GM23338 (cell line): ENCODE measurements at regions not wholly inside any gene's neighbourhood (a gene's known extent, or its start where the extent isn't known, plus 50 kb on each side); places are given as distances from the start of the nearest gene placed in this dataset.

ENCODE experiments used
- ATAC-seq: fragments of 200-7000 bp; cut with Tn5 transposase; 3 replicates; pipeline ENCODE4 v1.9.1; 2020
- DNase-seq: peaks from one replicate; pipeline ENCODE4 v3.0.0-alpha.2; 2015; ENCODE audit warnings: low spot score
- H2AFZ ChIP-seq: fragments of 200-600 bp; sonication (generic); 2 replicates; pipeline ENCODE4 v1.8.0; 2016; ENCODE audit warnings: antibody characterized with exemption, mild to moderate bottlenecking, moderate library complexity
- H3F3A ChIP-seq: fragments of 200-600 bp; sonication (generic); replicated peaks from 2 replicates; pipeline ENCODE4 v1.8.0; 2017; ENCODE audit warnings: antibody characterized with exemption, mixed run types, low read depth
- H3K27ac ChIP-seq: fragments of 200-600 bp; sonication (generic); 2 replicates; pipeline ENCODE4 v1.6.1; 2016; ENCODE audit warnings: low read depth
- H3K27me3 ChIP-seq: fragments of 200-600 bp; sonication (generic); 2 replicates; pipeline ENCODE4 v1.8.0; 2016; ENCODE audit warnings: mild to moderate bottlenecking, mixed run types, moderate library complexity; ENCODE audit not compliant: insufficient read depth
- H3K36me3 ChIP-seq: fragments of 200-600 bp; sonication (generic); 2 replicates; pipeline ENCODE4 v1.8.0; 2016; ENCODE audit warnings: mild to moderate bottlenecking; ENCODE audit not compliant: insufficient read depth
- H3K4me1 ChIP-seq: fragments of 200-600 bp; sonication (generic); 2 replicates; pipeline ENCODE4 v1.8.0; 2016; ENCODE audit warnings: mild to moderate bottlenecking, moderate library complexity; ENCODE audit not compliant: insufficient read depth
- H3K4me2 ChIP-seq: fragments of 200-600 bp; sonication (generic); 2 replicates; pipeline ENCODE4 v1.7.1; 2017; ENCODE audit warnings: mixed run types
- H3K4me3 ChIP-seq: fragments of 200-600 bp; sonication (generic); 2 replicates; pipeline ENCODE4 v1.6.1; 2016; ENCODE audit warnings: mixed run types
- H3K79me2 ChIP-seq: fragments of 200-600 bp; sonication (generic); replicated peaks from 2 replicates; pipeline ENCODE4 v1.8.0; 2017; ENCODE audit warnings: mild to moderate bottlenecking; ENCODE audit not compliant: insufficient read depth
- H3K9me2 ChIP-seq: fragments of 200-600 bp; sonication (generic); 2 replicates; pipeline ENCODE4 v1.8.0; 2017; ENCODE audit not compliant: insufficient read depth
- H4K20me1 ChIP-seq: fragments of 200-600 bp; sonication (generic); replicated peaks from 2 replicates; pipeline ENCODE4 v1.8.0; 2017; ENCODE audit warnings: mild to moderate bottlenecking; ENCODE audit not compliant: insufficient read depth
- H3K27ac Mint-ChIP-seq: 2 replicates; pipeline ENCODE4 v1.8.0; 2020; ENCODE audit warnings: inconsistent platforms, mild to moderate bottlenecking, moderate library complexity, mixed read lengths
- H3K27me3 Mint-ChIP-seq: 3 replicates; pipeline ENCODE4 v1.8.0; 2022; ENCODE audit warnings: low read depth, mild to moderate bottlenecking, moderate library complexity, mixed read lengths, inconsistent platforms; ENCODE audit not compliant: insufficient read depth, poor library complexity
- H3K36me3 Mint-ChIP-seq: 3 replicates; pipeline ENCODE4 v1.8.0; 2021; ENCODE audit warnings: low read depth, mild to moderate bottlenecking, inconsistent platforms, moderate library complexity, mixed read lengths
- H3K4me1 Mint-ChIP-seq: 3 replicates; pipeline ENCODE4 v1.8.0; 2020; ENCODE audit warnings: mild to moderate bottlenecking, inconsistent platforms, mixed read lengths
- H3K4me3 Mint-ChIP-seq: 3 replicates; pipeline ENCODE4 v1.8.0; 2021; ENCODE audit warnings: moderate library complexity, mild to moderate bottlenecking, inconsistent platforms, mixed read lengths
- H3K9me3 Mint-ChIP-seq: 3 replicates; pipeline ENCODE4 v1.8.0; 2020; ENCODE audit warnings: moderate library complexity, mild to moderate bottlenecking, inconsistent platforms, mixed read lengths
- CREB1 ChIP-seq: fragments of 250-450 bp; sonication (Bioruptor Pico); IDR thresholded peaks from 2 replicates; pipeline ENCODE4 v1.5.0; 2020; ENCODE audit warnings: low read depth, mild to moderate bottlenecking, moderate library complexity
- ETS1 ChIP-seq: IDR thresholded peaks from 2 replicates; pipeline ENCODE4 v1.6.1; 2016; ENCODE audit warnings: antibody characterized with exemption
- EZH2 ChIP-seq: fragments of 200-600 bp; sonication (generic); IDR thresholded peaks from one replicate; pipeline ENCODE4 v1.8.0; 2017; ENCODE audit warnings: antibody characterized with exemption, mild to moderate bottlenecking, low read depth; ENCODE audit not compliant: unreplicated experiment
- EZH2phosphoT487 ChIP-seq: fragments of 200-600 bp; sonication (generic); IDR thresholded peaks from one replicate; pipeline ENCODE4 v1.8.1; 2018; ENCODE audit warnings: antibody characterized with exemption; ENCODE audit not compliant: unreplicated experiment
- JUNB ChIP-seq: IDR thresholded peaks from one replicate; pipeline ENCODE4 v1.6.1; 2016; ENCODE audit warnings: antibody characterized with exemption; ENCODE audit not compliant: unreplicated experiment
- NANOG ChIP-seq: IDR thresholded peaks from 2 replicates; pipeline ENCODE4 v1.6.1; 2016; ENCODE audit warnings: antibody characterized with exemption, borderline replicate concordance
- POLR2AphosphoS5 ChIP-seq: IDR thresholded peaks from 2 replicates; pipeline ENCODE4 v1.6.1; 2016; ENCODE audit warnings: antibody characterized with exemption, low read depth
- STAT1 ChIP-seq: IDR thresholded peaks from one replicate; pipeline ENCODE4 v1.6.1; 2016; ENCODE audit warnings: antibody characterized with exemption; ENCODE audit not compliant: unreplicated experiment
- ZNF114 ChIP-seq: fragments of 250-450 bp; sonication (Bioruptor Pico); IDR thresholded peaks from 2 replicates; pipeline ENCODE4 v1.5.0; 2020; ENCODE audit warnings: mild to moderate bottlenecking, moderate library complexity
- ZNF331 ChIP-seq: fragments of 250-450 bp; sonication (Bioruptor Pico); IDR thresholded peaks from 2 replicates; pipeline ENCODE4 v1.5.0; 2020; ENCODE audit warnings: low read depth, mild to moderate bottlenecking, moderate library complexity
- TF ChIP-seq, protein P1 (sequence below): fragments of 250-450 bp; sonication (Bioruptor Pico); IDR thresholded peaks from 2 replicates; pipeline ENCODE4 v1.5.0; 2020; ENCODE audit warnings: mild to moderate bottlenecking, moderate library complexity
- TF ChIP-seq, protein P2 (sequence below): IDR thresholded peaks from one replicate; pipeline ENCODE4 v1.6.1; 2018; ENCODE audit warnings: antibody characterized with exemption; ENCODE audit not compliant: unreplicated experiment
- TF ChIP-seq, protein P3 (sequence below), 2 experiments: fragments of 200-600 bp in 1 of 2; sonication (generic) in 1 of 2; conservative IDR thresholded peaks; 2 replicates each; pipeline versions ENCODE4 v1.5.1 to v1.6.1; 2016 to 2017; ENCODE audit warnings: antibody characterized with exemption in 2 of 2, low read depth in 2 of 2, mild to moderate bottlenecking in 2 of 2, moderate library complexity in 1 of 2

GRCh38 chr17:30600830-30601494 lies 123.8 kb downstream of the GOSR1 start:
- Histone ChIP-seq H3K27ac (peak overlapping the region; percentile 74; the same call in 1 of the 2 replicates), H3K4me2 (peak overlapping the region; percentile 93), H3K4me1 (peaks cover 26% of the 10 kb centered on the region), H3K4me3 (peak overlapping the region; percentile 90), H3K27me3 (no peaks in the 10 kb centered on the region), H3K36me3 (no peaks in the 10 kb centered on the region; the same call in 1 of the 2 replicates), H3K9me2 (no peaks in the 10 kb centered on the region), H3F3A (peaks cover 12% of the 10 kb centered on the region; the same call in 1 of the 2 replicates), H2AFZ (peak overlapping the region; percentile 85; the same call in 1 of the 2 replicates), H4K20me1 (no peaks in the 10 kb centered on the region; the same call in 1 of the 2 replicates), H3K79me2 (peaks cover 49% of the 10 kb centered on the region)
- DNase-seq (peak; percentile 27), ATAC-seq (peak; percentile 31)
- H3K36me3 Mint-ChIP-seq: peaks cover under 1% of the 10 kb centered on the region; the same call in 2 of the 3 replicates
- TF ChIP-seq ETS1 (no peak), CREB1 (CRISPR knock-in tag) (no peak), POLR2AphosphoS5 (no peak), JUNB (no peak), ZNF114 (CRISPR knock-in tag) (no peak), EZH2phosphoT487 (no peak), ZNF331 (CRISPR knock-in tag) (no peak), STAT1 (no peak), NANOG (no peak), EZH2 (no peak)
- TF ChIP-seq, protein P1, sequence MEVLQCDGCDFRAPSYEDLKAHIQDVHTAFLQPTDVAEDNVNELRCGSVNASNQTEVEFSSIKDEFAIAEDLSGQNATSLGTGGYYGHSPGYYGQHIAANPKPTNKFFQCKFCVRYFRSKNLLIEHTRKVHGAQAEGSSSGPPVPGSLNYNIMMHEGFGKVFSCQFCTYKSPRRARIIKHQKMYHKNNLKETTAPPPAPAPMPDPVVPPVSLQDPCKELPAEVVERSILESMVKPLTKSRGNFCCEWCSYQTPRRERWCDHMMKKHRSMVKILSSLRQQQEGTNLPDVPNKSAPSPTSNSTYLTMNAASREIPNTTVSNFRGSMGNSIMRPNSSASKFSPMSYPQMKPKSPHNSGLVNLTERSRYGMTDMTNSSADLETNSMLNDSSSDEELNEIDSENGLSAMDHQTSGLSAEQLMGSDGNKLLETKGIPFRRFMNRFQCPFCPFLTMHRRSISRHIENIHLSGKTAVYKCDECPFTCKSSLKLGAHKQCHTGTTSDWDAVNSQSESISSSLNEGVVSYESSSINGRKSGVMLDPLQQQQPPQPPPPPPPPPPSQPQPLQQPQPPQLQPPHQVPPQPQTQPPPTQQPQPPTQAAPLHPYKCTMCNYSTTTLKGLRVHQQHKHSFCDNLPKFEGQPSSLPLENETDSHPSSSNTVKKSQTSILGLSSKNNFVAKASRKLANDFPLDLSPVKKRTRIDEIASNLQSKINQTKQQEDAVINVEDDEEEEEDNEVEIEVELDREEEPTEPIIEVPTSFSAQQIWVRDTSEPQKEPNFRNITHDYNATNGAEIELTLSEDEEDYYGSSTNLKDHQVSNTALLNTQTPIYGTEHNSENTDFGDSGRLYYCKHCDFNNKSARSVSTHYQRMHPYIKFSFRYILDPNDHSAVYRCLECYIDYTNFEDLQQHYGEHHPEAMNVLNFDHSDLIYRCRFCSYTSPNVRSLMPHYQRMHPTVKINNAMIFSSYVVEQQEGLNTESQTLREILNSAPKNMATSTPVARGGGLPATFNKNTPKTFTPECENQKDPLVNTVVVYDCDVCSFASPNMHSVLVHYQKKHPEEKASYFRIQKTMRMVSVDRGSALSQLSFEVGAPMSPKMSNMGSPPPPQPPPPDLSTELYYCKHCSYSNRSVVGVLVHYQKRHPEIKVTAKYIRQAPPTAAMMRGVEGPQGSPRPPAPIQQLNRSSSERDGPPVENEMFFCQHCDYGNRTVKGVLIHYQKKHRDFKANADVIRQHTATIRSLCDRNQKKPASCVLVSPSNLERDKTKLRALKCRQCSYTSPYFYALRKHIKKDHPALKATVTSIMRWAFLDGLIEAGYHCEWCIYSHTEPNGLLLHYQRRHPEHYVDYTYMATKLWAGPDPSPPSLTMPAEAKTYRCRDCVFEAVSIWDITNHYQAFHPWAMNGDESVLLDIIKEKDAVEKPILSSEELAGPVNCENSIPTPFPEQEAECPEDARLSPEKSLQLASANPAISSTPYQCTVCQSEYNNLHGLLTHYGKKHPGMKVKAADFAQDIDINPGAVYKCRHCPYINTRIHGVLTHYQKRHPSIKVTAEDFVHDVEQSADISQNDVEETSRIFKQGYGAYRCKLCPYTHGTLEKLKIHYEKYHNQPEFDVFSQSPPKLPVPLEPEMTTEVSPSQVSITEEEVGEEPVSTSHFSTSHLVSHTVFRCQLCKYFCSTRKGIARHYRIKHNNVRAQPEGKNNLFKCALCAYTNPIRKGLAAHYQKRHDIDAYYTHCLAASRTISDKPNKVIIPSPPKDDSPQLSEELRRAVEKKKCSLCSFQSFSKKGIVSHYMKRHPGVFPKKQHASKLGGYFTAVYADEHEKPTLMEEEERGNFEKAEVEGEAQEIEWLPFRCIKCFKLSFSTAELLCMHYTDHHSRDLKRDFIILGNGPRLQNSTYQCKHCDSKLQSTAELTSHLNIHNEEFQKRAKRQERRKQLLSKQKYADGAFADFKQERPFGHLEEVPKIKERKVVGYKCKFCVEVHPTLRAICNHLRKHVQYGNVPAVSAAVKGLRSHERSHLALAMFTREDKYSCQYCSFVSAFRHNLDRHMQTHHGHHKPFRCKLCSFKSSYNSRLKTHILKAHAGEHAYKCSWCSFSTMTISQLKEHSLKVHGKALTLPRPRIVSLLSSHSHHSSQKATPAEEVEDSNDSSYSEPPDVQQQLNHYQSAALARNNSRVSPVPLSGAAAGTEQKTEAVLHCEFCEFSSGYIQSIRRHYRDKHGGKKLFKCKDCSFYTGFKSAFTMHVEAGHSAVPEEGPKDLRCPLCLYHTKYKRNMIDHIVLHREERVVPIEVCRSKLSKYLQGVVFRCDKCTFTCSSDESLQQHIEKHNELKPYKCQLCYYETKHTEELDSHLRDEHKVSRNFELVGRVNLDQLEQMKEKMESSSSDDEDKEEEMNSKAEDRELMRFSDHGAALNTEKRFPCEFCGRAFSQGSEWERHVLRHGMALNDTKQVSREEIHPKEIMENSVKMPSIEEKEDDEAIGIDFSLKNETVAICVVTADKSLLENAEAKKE (CRISPR knock-in tag): no peak
- TF ChIP-seq, protein P2, sequence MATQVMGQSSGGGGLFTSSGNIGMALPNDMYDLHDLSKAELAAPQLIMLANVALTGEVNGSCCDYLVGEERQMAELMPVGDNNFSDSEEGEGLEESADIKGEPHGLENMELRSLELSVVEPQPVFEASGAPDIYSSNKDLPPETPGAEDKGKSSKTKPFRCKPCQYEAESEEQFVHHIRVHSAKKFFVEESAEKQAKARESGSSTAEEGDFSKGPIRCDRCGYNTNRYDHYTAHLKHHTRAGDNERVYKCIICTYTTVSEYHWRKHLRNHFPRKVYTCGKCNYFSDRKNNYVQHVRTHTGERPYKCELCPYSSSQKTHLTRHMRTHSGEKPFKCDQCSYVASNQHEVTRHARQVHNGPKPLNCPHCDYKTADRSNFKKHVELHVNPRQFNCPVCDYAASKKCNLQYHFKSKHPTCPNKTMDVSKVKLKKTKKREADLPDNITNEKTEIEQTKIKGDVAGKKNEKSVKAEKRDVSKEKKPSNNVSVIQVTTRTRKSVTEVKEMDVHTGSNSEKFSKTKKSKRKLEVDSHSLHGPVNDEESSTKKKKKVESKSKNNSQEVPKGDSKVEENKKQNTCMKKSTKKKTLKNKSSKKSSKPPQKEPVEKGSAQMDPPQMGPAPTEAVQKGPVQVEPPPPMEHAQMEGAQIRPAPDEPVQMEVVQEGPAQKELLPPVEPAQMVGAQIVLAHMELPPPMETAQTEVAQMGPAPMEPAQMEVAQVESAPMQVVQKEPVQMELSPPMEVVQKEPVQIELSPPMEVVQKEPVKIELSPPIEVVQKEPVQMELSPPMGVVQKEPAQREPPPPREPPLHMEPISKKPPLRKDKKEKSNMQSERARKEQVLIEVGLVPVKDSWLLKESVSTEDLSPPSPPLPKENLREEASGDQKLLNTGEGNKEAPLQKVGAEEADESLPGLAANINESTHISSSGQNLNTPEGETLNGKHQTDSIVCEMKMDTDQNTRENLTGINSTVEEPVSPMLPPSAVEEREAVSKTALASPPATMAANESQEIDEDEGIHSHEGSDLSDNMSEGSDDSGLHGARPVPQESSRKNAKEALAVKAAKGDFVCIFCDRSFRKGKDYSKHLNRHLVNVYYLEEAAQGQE: no peak
- TF ChIP-seq, protein P3, sequence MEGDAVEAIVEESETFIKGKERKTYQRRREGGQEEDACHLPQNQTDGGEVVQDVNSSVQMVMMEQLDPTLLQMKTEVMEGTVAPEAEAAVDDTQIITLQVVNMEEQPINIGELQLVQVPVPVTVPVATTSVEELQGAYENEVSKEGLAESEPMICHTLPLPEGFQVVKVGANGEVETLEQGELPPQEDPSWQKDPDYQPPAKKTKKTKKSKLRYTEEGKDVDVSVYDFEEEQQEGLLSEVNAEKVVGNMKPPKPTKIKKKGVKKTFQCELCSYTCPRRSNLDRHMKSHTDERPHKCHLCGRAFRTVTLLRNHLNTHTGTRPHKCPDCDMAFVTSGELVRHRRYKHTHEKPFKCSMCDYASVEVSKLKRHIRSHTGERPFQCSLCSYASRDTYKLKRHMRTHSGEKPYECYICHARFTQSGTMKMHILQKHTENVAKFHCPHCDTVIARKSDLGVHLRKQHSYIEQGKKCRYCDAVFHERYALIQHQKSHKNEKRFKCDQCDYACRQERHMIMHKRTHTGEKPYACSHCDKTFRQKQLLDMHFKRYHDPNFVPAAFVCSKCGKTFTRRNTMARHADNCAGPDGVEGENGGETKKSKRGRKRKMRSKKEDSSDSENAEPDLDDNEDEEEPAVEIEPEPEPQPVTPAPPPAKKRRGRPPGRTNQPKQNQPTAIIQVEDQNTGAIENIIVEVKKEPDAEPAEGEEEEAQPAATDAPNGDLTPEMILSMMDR (conservative IDR thresholded peaks at IDR 0.05; ENCODE audit: low read depth in 2 of 2): no peak
- peaks cover 12% of the 10 kb centered on the region for H3K9me3 Mint-ChIP-seq
- H3K27me3 Mint-ChIP-seq: peaks cover 5% of the 10 kb centered on the region
- peaks cover 28% of the 10 kb centered on the region for H3K4me1 Mint-ChIP-seq
- peak overlapping the region; percentile 93 for H3K27ac Mint-ChIP-seq
- peak overlapping the region; percentile 97 for H3K4me3 Mint-ChIP-seq
